SU-DHL-6 (cell line): ENCODE measurements at regions not wholly inside any gene's neighbourhood (a gene's known extent, or its start where the extent isn't known, plus 50 kb on each side); places are given as distances from the start of the nearest gene placed in this dataset.

ENCODE experiments used
- H2AFZ ChIP-seq: fragments of 200-600 bp; sonication (generic); 2 replicates; pipeline ENCODE4 v1.6.1; 2014; ENCODE audit warnings: low read depth, mild to moderate bottlenecking, moderate library complexity, mixed read lengths, antibody characterized with exemption, low read length; ENCODE audit not compliant: severe bottlenecking
- H3F3A ChIP-seq: fragments of 200-600 bp; shearing (Covaris generic); 2 replicates; pipeline ENCODE4 v1.6.0; 2016; ENCODE audit warnings: antibody characterized with exemption, mild to moderate bottlenecking; ENCODE audit not compliant: insufficient read depth
- H3K27ac ChIP-seq: fragments of 200-600 bp; sonication (generic); 2 replicates; pipeline ENCODE4 v1.5.1; 2016; ENCODE audit warnings: low read depth, mild to moderate bottlenecking, low read length, moderate library complexity, mixed read lengths
- H3K27me3 ChIP-seq: fragments of 200-600 bp; sonication (generic), shearing (Covaris generic); 2 replicates; pipeline ENCODE4 v1.6.0; 2014; ENCODE audit warnings: mild to moderate bottlenecking, low read length
- H3K36me3 ChIP-seq: fragments of 200-600 bp; sonication (generic); 2 replicates; pipeline ENCODE4 v1.6.1; 2014; ENCODE audit warnings: mild to moderate bottlenecking, low read length, mixed read lengths
- H3K4me2 ChIP-seq: fragments of 300-600, 200-600 bp; shearing (Covaris generic), sonication (generic); 2 replicates; pipeline ENCODE4 v1.6.0; 2014; ENCODE audit warnings: low read length, low read depth, mild to moderate bottlenecking; ENCODE audit not compliant: poor library complexity, severe bottlenecking
- H3K4me3 ChIP-seq: fragments of 200-600 bp; sonication (generic); 2 replicates; pipeline ENCODE4 v1.5.1; 2014; ENCODE audit warnings: antibody characterized with exemption, low read length, mild to moderate bottlenecking, mixed read lengths; ENCODE audit not compliant: insufficient read depth, poor library complexity, severe bottlenecking
- H3K79me2 ChIP-seq: fragments of 200-600 bp; sonication (generic); 2 replicates; pipeline ENCODE4 v1.6.1; 2014; ENCODE audit warnings: mild to moderate bottlenecking, low read length, moderate library complexity; ENCODE audit not compliant: insufficient read depth
- H3K9ac ChIP-seq: fragments of 200-600 bp; sonication (generic); 2 replicates; pipeline ENCODE4 v1.7.0; 2014; ENCODE audit warnings: mild to moderate bottlenecking, low read length
- H3K9me2 ChIP-seq: fragments of 200-600 bp; sonication (generic); replicated peaks from 2 replicates; pipeline ENCODE4 v1.6.1; 2014; ENCODE audit warnings: low read length; ENCODE audit not compliant: insufficient read depth
- H3K9me3 ChIP-seq: fragments of 200-600 bp; sonication (generic); 2 replicates; pipeline ENCODE4 v1.6.1; 2014; ENCODE audit warnings: low read length, mixed read lengths; ENCODE audit not compliant: insufficient read depth
- H4K20me1 ChIP-seq: fragments of 200-600 bp; sonication (generic); 2 replicates; pipeline ENCODE4 v1.6.1; 2014; ENCODE audit warnings: low read depth, mild to moderate bottlenecking, antibody characterized with exemption, low read length, moderate library complexity, mixed read lengths
- CTCF ChIP-seq: fragments of 200-600 bp; sonication (generic); IDR thresholded peaks from one replicate; pipeline ENCODE4 v1.5.1; 2017; ENCODE audit warnings: antibody characterized with exemption, mild to moderate bottlenecking, low read length, moderate library complexity; ENCODE audit not compliant: insufficient read depth, poor library complexity, severe bottlenecking
- EZH2phosphoT487 ChIP-seq: fragments of 200-600 bp; sonication (generic), shearing (Covaris generic); conservative IDR thresholded peaks from 2 replicates; pipeline ENCODE4 v1.6.1; 2018; ENCODE audit warnings: mild to moderate bottlenecking, antibody characterized with exemption, low read length, moderate library complexity, mixed read lengths

DNA sequence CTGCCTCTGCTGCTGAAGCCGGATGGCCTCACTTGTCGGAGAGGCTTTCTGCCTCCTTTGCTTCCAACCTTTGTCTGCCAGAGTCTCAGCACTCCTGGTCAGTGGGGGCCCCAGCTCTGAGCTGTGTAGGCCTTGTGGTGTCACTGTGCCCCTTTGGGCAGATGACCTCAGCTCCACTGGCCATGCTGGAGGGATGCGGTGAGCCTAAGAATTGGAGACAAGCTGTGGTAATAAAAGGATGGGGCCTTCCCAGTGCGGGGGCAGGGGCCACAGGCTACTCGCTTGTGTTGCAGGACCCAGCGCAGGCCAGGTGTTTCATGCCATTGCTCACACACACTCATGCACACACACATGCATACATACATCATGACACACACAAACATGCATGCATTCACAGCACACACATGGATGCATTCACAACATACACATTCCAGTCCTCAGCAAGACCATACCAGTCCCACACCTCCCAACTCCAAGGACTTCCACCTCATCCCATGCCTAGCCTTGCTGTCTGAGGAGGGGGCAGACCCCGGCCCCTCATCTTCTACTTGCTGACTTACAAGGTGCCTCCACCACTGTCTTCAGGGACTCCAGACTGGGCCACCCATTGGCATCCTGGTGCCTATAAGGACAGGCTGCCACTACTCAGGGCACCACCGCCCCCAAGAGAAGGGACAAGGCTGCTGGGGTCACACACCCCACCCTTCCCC lies 237.7 kb downstream of the SYK start:
- no peak overlapping the region for H3K27ac ChIP-seq
- H2AFZ ChIP-seq = no peak overlapping the region
- no peak overlapping the region for H3K9ac ChIP-seq
- H3K9me3 ChIP-seq = no peaks in the 10 kb centered on the region
- H3K4me3 ChIP-seq = no peak overlapping the region
- H3K36me3 ChIP-seq = no peaks in the 10 kb centered on the region
- no peaks in the 10 kb centered on the region for H3K27me3 ChIP-seq
- no peaks in the 10 kb centered on the region for H3K9me2 ChIP-seq
- TF ChIP-seq CTCF (no peak), EZH2phosphoT487 (no peak)
- no peaks in the 10 kb centered on the region for H4K20me1 ChIP-seq
- no peaks in the 10 kb centered on the region for H3F3A ChIP-seq
- H3K79me2 ChIP-seq = no peaks in the 10 kb centered on the region
- no peak overlapping the region for H3K4me2 ChIP-seq

DNA sequence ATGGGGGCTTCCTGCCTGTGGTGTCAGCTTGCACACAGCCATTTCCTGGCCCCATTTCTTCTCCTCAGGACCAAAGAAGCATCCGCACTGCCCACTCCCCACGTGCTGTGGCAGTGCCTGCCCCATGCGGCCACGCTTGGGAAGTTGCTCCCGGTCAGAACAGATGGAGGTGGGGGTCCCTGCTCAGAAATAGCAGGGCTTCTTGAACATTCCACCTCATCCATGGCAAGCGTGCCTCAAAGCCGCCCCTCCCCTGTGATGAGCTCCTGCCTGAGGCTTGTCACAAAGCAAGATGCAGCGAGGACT lies 238.2 kb downstream of the SYK start:
- Histone ChIP-seq H3K4me3 (no peak overlapping the region), H3K4me2 (no peak overlapping the region), H3K27me3 (no peaks in the 10 kb centered on the region), H3K9me3 (no peaks in the 10 kb centered on the region), H3K79me2 (no peaks in the 10 kb centered on the region), H4K20me1 (no peaks in the 10 kb centered on the region), H2AFZ (no peak overlapping the region), H3F3A (no peaks in the 10 kb centered on the region), H3K9me2 (no peaks in the 10 kb centered on the region), H3K36me3 (no peaks in the 10 kb centered on the region), H3K27ac (no peak overlapping the region), H3K9ac (no peak overlapping the region)
- TF ChIP-seq EZH2phosphoT487 (no peak), CTCF (no peak)

DNA sequence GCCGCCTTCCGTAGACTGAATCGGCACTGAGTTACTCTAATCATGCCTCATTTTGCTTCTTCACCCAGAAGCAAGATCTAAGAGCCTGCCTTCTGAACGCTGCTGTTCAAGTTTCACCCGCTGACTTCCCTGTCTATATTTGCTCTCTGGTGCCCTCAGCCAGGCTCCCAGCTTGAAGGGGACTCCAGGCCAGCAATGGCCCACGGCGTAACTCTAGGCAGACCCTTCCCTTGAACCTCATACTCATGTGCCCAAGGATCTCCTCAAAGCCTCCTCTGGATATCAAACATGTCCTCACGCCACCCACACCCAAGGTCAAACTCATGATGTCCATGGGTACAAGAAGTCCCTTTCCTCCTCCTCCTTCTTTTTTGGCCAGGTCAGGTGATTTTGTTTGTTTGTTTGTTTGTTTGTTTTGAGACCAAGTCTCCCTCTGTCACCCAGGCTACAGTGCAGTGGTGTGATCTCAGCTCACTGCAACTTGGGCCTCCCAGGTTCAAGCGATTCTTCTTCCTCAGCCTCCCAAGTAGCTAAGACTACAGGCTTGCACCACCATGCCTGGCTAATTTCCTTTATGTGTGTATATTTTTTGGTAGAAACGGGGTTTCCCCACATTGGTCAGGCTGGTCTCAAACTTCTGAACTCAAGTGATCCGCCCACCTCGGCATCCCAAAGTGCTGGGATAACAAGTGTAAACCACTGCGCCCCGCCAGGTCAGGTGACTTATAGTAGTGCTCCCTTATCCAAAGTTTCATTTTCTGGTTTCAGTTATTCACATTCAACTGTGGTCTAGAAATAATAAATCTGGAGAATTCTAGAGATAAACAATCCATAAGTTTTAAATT lies 239.0 kb downstream of the SYK start:
- Histone ChIP-seq H3K9me2 (no peaks in the 10 kb centered on the region), H3K4me2 (no peak overlapping the region), H3K9ac (no peak overlapping the region), H3K27ac (no peak overlapping the region), H4K20me1 (no peaks in the 10 kb centered on the region), H3K36me3 (no peaks in the 10 kb centered on the region), H2AFZ (no peak overlapping the region), H3K4me3 (no peak overlapping the region), H3K9me3 (no peaks in the 10 kb centered on the region), H3K27me3 (no peaks in the 10 kb centered on the region), H3K79me2 (no peaks in the 10 kb centered on the region), H3F3A (no peaks in the 10 kb centered on the region)
- TF ChIP-seq EZH2phosphoT487 = no peak
- TF ChIP-seq CTCF = no peak
